HEK293 (cell line): ENCODE measurements at regions not wholly inside any gene's neighbourhood (a gene's known extent, or its start where the extent isn't known, plus 50 kb on each side); places are given as distances from the start of the nearest gene placed in this dataset.

ENCODE experiments used
- CTCF ChIA-PET: fragments of 350-600 bp; formaldehyde crosslinking; extraction: SDS; loops from one replicate; lab custom pipeline; 2021; ENCODE audit warnings: antibody characterized with exemption; lab: Yijun Ruan, JAX
- POLR2A ChIA-PET: fragments of 300-600 bp; formaldehyde crosslinking; extraction: SDS; loops from one replicate; lab custom pipeline; 2020; ENCODE audit warnings: antibody characterized with exemption, inconsistent platforms; lab: Yijun Ruan, JAX
- H3K27ac ChIP-seq: fragments of 200-500 bp; sonication (Bioruptor generic); 2 replicates; pipeline ENCODE4 v1.5.1; 2014; ENCODE audit warnings: low read depth, low read length, control low read depth, inconsistent platforms; ENCODE audit errors: extremely low read depth
- H3K36me3 ChIP-seq, 2 experiments: fragments of 200-500 bp in 1 of 2; sonication (Bioruptor generic) in 1 of 2; 1 replicate in 1 of 2; 2 replicates in 1 of 2; pipeline ENCODE4 v1.5.1; 2014 to 2017; ENCODE audit warnings: inconsistent platforms in 2 of 2, low read length in 2 of 2; ENCODE audit not compliant: control insufficient read depth in 2 of 2, insufficient read depth in 1 of 2
- H3K4me1 ChIP-seq: fragments of 200-500 bp; sonication (Bioruptor generic); 2 replicates; pipeline ENCODE4 v1.5.1; 2014; ENCODE audit warnings: mild to moderate bottlenecking, low read length, inconsistent platforms; ENCODE audit not compliant: control insufficient read depth, insufficient read depth
- H3K4me3 ChIP-seq: 2 replicates; pipeline ENCODE4 v1.5.1; 2011; ENCODE audit warnings: low read depth, mild to moderate bottlenecking, control low read depth, low read length, moderate library complexity
- H3K9me3 ChIP-seq: fragments of 200-500 bp; sonication (Bioruptor generic); 2 replicates; pipeline ENCODE4 v1.5.1; 2014; ENCODE audit warnings: low read depth, low read length, inconsistent platforms; ENCODE audit not compliant: control insufficient read depth, insufficient read depth
- IKZF3 ChIP-seq: fragments of 450-650 bp; IDR thresholded peaks from 2 replicates; pipeline ENCODE4 v1.5.0; 2018; ENCODE audit warnings: missing biosample characterization, mild to moderate bottlenecking, missing genetic modification characterization, moderate library complexity
- KLF1 ChIP-seq: fragments of 450-650 bp; formaldehyde crosslinking; IDR thresholded peaks from 2 replicates; pipeline ENCODE4 v1.5.1; 2016; ENCODE audit warnings: missing biosample characterization, missing genetic modification characterization
- KLF17 ChIP-seq: fragments of 450-650 bp; formaldehyde crosslinking; IDR thresholded peaks from 2 replicates; pipeline ENCODE4 v1.5.1; 2016; ENCODE audit warnings: missing biosample characterization, missing genetic modification characterization
- KLF7 ChIP-seq: fragments of 450-650 bp; formaldehyde crosslinking; IDR thresholded peaks from 2 replicates; pipeline ENCODE4 v1.5.1; 2016; ENCODE audit warnings: missing biosample characterization, missing genetic modification characterization, borderline replicate concordance
- SALL2 ChIP-seq: fragments of 450-650 bp; formaldehyde crosslinking; IDR thresholded peaks from 2 replicates; pipeline ENCODE4 v1.5.0; 2017; ENCODE audit warnings: missing biosample characterization, mild to moderate bottlenecking, missing genetic modification characterization, borderline replicate concordance
- SP2 ChIP-seq: fragments of 450-650 bp; formaldehyde crosslinking; IDR thresholded peaks from 2 replicates; pipeline ENCODE4 v1.5.1; 2016; ENCODE audit warnings: missing biosample characterization, missing genetic modification characterization
- TSHZ1 ChIP-seq: fragments of 450-650 bp; formaldehyde crosslinking; IDR thresholded peaks from 2 replicates; pipeline ENCODE4 v1.5.1; 2016; ENCODE audit warnings: missing biosample characterization, missing genetic modification characterization, borderline replicate concordance
- YY1 ChIP-seq: fragments of 450-650 bp; formaldehyde crosslinking; IDR thresholded peaks from 2 replicates; pipeline ENCODE4 v1.5.1; 2018; ENCODE audit warnings: missing biosample characterization, missing genetic modification characterization
- ZEB2 ChIP-seq: fragments of 450-650 bp; formaldehyde crosslinking; IDR thresholded peaks from 2 replicates; pipeline ENCODE4 v1.5.1; 2016; ENCODE audit warnings: missing biosample characterization, missing genetic modification characterization
- ZNF132 ChIP-seq: fragments of 450-650 bp; formaldehyde crosslinking; IDR thresholded peaks from 2 replicates; pipeline ENCODE4 v1.5.1; 2017; ENCODE audit warnings: missing biosample characterization, missing genetic modification characterization, borderline replicate concordance
- ZNF19 ChIP-seq: fragments of 450-650 bp; formaldehyde crosslinking; IDR thresholded peaks from 2 replicates; pipeline ENCODE4; 2016; ENCODE audit warnings: missing biosample characterization, missing genetic modification characterization, low read depth
- ZNF324 ChIP-seq: fragments of 450-650 bp; formaldehyde crosslinking; IDR thresholded peaks from 2 replicates; pipeline ENCODE4 v1.5.1; 2016; ENCODE audit warnings: missing biosample characterization, missing genetic modification characterization
- ZNF354C ChIP-seq: fragments of 450-650 bp; formaldehyde crosslinking; IDR thresholded peaks from 2 replicates; pipeline ENCODE4 v1.5.1; 2016; ENCODE audit warnings: missing biosample characterization, missing genetic modification characterization, low read depth, borderline replicate concordance
- ZNF362 ChIP-seq: fragments of 450-650 bp; formaldehyde crosslinking; IDR thresholded peaks from 2 replicates; pipeline ENCODE4 v1.5.1; 2016; ENCODE audit warnings: missing biosample characterization, missing genetic modification characterization
- ZNF398 ChIP-seq: fragments of 450-650 bp; formaldehyde crosslinking; IDR thresholded peaks from 2 replicates; pipeline ENCODE4 v1.5.1; 2017; ENCODE audit warnings: missing biosample characterization, missing genetic modification characterization
- ZNF433 ChIP-seq: fragments of 450-650 bp; formaldehyde crosslinking; IDR thresholded peaks from 2 replicates; pipeline ENCODE4 v1.5.1; 2016; ENCODE audit warnings: missing biosample characterization, missing genetic modification characterization, low read depth
- ZNF623 ChIP-seq: fragments of 450-650 bp; formaldehyde crosslinking; IDR thresholded peaks from 2 replicates; pipeline ENCODE4 v1.5.1; 2016; ENCODE audit warnings: missing biosample characterization, missing genetic modification characterization
- ZNF624 ChIP-seq: fragments of 450-650 bp; formaldehyde crosslinking; IDR thresholded peaks from 2 replicates; pipeline ENCODE4 v1.5.1; 2017; ENCODE audit warnings: missing biosample characterization, missing genetic modification characterization
- ZNF626 ChIP-seq: fragments of 450-650 bp; sonication (Bioruptor Pico); formaldehyde crosslinking; IDR thresholded peaks from 2 replicates; pipeline ENCODE4 v1.5.1; 2018; ENCODE audit warnings: missing biosample characterization, missing genetic modification characterization, inconsistent platforms
- ZNF830 ChIP-seq: fragments of 450-650 bp; IDR thresholded peaks from 2 replicates; pipeline ENCODE4 v1.5.0; 2018; ENCODE audit warnings: missing biosample characterization, missing genetic modification characterization, low read depth, mild to moderate bottlenecking, moderate library complexity

GRCh38 chr16:25487888-25488287 lies 203.9 kb upstream of the HS3ST4 start:
- POLR2A ChIA-PET = no interaction called here
- no peaks in the 10 kb centered on the region for H3K36me3 ChIP-seq

GRCh38 chr16:25481636-25482035 lies 210.1 kb upstream of the HS3ST4 start:
- H3K9me3 ChIP-seq = no peaks in the 10 kb centered on the region
- CTCF ChIA-PET = no interaction called here

More at GRCh38 chr16:25487888-25488287, 203.9 kb upstream of the HS3ST4 start:
- Histone ChIP-seq H3K9me3 (no peaks in the 10 kb centered on the region), H3K27ac (no peak overlapping the region), H3K4me3 (no peak overlapping the region), H3K4me1 (no peaks in the 10 kb centered on the region)
- TF ChIP-seq ZNF433 (tag by site-specific recombination) = peak; percentile 100
- TF ChIP-seq ZEB2 (tag by site-specific recombination) = no peak
- TF ChIP-seq SALL2 (tag by site-specific recombination) = no peak
- CTCF ChIA-PET = no interaction called here

More at GRCh38 chr16:25481636-25482035, 210.1 kb upstream of the HS3ST4 start:
- Histone ChIP-seq H3K4me3 (no peak overlapping the region), H3K27ac (no peak overlapping the region)
- TF ChIP-seq ZNF830 (tag by site-specific recombination) (no peak), IKZF3 (tag by site-specific recombination) (no peak), TSHZ1 (tag by site-specific recombination) (no peak), KLF7 (tag by site-specific recombination) (no peak), YY1 (tag by site-specific recombination) (no peak), ZNF19 (tag by site-specific recombination) (no peak), ZNF132 (tag by site-specific recombination) (no peak), ZNF626 (tag by site-specific recombination) (no peak), ZNF324 (tag by site-specific recombination) (no peak), ZNF362 (tag by site-specific recombination) (no peak), KLF17 (tag by site-specific recombination) (no peak), KLF1 (tag by site-specific recombination) (no peak), ZNF398 (tag by site-specific recombination) (no peak), ZNF624 (tag by site-specific recombination) (no peak), SP2 (no peak), ZNF623 (tag by site-specific recombination) (no peak), ZNF354C (tag by site-specific recombination) (no peak)
- TF ChIP-seq, all 188 proteins: peak for 0
- Histone ChIP-seq H3K36me3 (no peaks in the 10 kb centered on the region), H3K4me1 (no peaks in the 10 kb centered on the region)
- POLR2A ChIA-PET = no interaction called here
